Uterus (tissue), 3 donors: ENCODE measurements at regions not wholly inside any gene's neighbourhood (a gene's known extent, or its start where the extent isn't known, plus 50 kb on each side); places are given as distances from the start of the nearest gene placed in this dataset.

Source experiments
- DNase-seq, 2 donors: peaks; one replicate each; pipeline ENCODE4 v3.0.0-alpha.2; 2019 to 2020
- H3K27ac ChIP-seq, 2 donors: fragments of 200-600 bp; sonication (generic); 1 replicate in 1 of 2; 2 replicates in 1 of 2; pipeline ENCODE4 v1.5.1; 2016 to 2018
- H3K27me3 ChIP-seq, 2 donors: fragments of 200-600 bp; sonication (generic); one replicate each; pipeline ENCODE4 v1.5.1; 2018 to 2019; ENCODE audit warnings: control low read depth in 1 of 2
- H3K36me3 ChIP-seq, 2 donors: fragments of 200-600 bp; sonication (generic); one replicate each; pipeline ENCODE4 v1.5.1; 2019; ENCODE audit warnings: control low read depth in 1 of 2
- H3K4me1 ChIP-seq, 2 donors: fragments of 200-600 bp; sonication (generic); one replicate each; pipeline ENCODE4 v1.5.1; 2018 to 2019; ENCODE audit warnings: control low read depth in 1 of 2
- H3K4me3 ChIP-seq, 2 donors: fragments of 200-600 bp; sonication (generic); 1 replicate in 1 of 2; 2 replicates in 1 of 2; pipeline ENCODE4 v1.5.1; 2018 to 2019; ENCODE audit warnings: mild to moderate bottlenecking in 1 of 2
- H3K9me3 ChIP-seq, 2 donors: fragments of 200-600 bp; sonication (generic); one replicate each; pipeline ENCODE4 v1.5.1; 2019; ENCODE audit warnings: control low read depth in 1 of 2
- POLR2A ChIP-seq, 2 donors: fragments of 450-650 bp; IDR thresholded peaks; one replicate each; pipeline ENCODE4 v1.6.1; 2016; ENCODE audit warnings: antibody characterized with exemption in 2 of 2, mild to moderate bottlenecking in 1 of 2, moderate library complexity in 1 of 2
- intact Hi-C: fragments of 100-400 bp; cut with DNase I; formaldehyde crosslinking; loops from one replicate; pipeline ENCODE4 v1.15.1; 2023; ENCODE audit warnings: low total_unique reads
- TF ChIP-seq, protein P1 (sequence below), 4 experiments: fragments of 200-600 bp in 2 of 4; fragments of 450-650 bp in 2 of 4; sonication (generic) in 2 of 4; IDR thresholded peaks; one replicate each; pipeline ENCODE4 v1.5.1; 2016 to 2019; ENCODE audit warnings: antibody characterized with exemption in 4 of 4, mild to moderate bottlenecking in 2 of 4, moderate library complexity in 1 of 4
- donor health status: DM: yes; HTN: yes; CAD: no.

DNA sequence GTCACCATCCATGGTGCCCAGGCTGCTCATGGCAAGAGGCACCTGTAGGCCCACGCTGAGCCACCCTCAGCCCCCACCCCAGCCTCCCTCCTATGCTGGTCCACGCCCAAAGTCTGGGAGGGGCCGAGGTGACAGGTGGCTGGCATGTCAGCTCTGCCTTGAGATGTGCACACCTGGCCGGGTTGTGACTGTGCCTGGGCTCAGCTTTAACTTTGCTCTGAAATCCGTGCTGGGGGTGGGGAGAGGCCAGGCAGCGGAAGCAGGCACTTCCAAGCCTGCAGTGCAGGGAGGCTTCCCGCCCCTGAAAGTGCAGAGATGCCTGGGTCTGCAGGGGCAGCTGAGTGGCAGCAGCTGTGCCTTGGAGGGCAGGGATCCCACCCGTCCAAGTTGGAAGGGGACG is 1124.8 kb downstream of the SI start:
- Histone ChIP-seq H3K4me3 (no peak overlapping the region), H3K27me3 (no peaks in the 10 kb centered on the region), H3K4me1 (no peaks in the 10 kb centered on the region), H3K36me3 (no peaks in the 10 kb centered on the region), H3K27ac (no peak overlapping the region), H3K9me3 (no peaks in the 10 kb centered on the region)
- no peak for TF ChIP-seq POLR2A (IDR thresholded peaks at IDR 0.05)
- TF ChIP-seq, protein P1, sequence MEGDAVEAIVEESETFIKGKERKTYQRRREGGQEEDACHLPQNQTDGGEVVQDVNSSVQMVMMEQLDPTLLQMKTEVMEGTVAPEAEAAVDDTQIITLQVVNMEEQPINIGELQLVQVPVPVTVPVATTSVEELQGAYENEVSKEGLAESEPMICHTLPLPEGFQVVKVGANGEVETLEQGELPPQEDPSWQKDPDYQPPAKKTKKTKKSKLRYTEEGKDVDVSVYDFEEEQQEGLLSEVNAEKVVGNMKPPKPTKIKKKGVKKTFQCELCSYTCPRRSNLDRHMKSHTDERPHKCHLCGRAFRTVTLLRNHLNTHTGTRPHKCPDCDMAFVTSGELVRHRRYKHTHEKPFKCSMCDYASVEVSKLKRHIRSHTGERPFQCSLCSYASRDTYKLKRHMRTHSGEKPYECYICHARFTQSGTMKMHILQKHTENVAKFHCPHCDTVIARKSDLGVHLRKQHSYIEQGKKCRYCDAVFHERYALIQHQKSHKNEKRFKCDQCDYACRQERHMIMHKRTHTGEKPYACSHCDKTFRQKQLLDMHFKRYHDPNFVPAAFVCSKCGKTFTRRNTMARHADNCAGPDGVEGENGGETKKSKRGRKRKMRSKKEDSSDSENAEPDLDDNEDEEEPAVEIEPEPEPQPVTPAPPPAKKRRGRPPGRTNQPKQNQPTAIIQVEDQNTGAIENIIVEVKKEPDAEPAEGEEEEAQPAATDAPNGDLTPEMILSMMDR (IDR thresholded peaks at IDR 0.05) = no peak
- intact Hi-C loops = no loop called here
- no peak for DNase-seq

DNA sequence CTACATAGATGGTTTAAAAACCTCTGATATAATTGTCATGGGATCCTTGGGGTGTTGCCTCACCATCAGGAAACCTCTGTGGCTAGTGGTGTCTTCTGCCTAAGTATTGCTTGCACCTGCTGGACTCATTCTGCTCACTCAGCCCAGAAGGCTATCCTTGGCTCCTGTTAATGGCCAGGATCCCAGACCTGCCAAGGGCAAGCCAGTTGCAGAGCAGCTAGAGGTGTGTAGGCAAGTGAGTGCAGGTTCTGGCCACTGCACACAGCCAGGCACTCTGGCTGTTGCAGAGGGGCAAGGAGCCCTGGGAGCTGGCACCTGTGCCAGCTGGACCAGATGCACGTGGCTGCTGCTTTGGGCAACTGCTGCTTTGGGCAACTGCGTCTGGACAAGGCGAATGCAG is 1125.8 kb downstream of the SI start:
- Histone ChIP-seq H3K9me3 (no peaks in the 10 kb centered on the region), H3K4me1 (no peaks in the 10 kb centered on the region), H3K27me3 (no peaks in the 10 kb centered on the region), H3K4me3 (no peak overlapping the region), H3K36me3 (no peaks in the 10 kb centered on the region), H3K27ac (no peak overlapping the region)
- no peak for TF ChIP-seq POLR2A (IDR thresholded peaks at IDR 0.05)
- TF ChIP-seq, protein P1 (IDR thresholded peaks at IDR 0.05) = no peak
- intact Hi-C loops = no loop called here
- no peak for DNase-seq

DNA sequence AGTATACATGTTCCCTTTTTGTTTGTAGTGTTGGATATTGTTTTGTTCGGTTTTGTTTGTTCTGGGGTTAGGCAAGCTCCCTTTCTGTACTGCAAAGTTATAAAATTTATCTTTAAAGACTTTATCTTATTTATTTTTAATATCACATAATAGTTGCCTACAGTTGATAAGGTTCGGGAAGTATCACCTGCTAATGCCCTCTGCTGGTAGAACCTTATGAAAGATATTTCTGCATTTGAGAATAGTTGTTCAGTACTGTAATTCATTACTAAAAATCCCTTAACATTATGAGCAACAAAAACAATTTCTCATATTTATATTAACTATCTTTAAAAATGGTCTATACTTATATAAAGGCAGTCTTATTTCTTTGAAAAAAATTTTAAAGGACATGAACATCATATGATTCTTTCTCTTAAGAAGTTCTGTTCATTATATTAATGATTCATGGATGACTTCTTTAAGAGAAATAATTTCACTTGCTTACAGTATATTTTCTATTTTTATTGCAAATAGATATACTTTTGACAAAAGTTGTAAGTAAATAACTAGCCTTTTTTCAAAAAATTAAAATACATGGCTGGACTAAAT is 1126.8 kb downstream of the SI start:
- H3K36me3 ChIP-seq = no peaks in the 10 kb centered on the region
- TF ChIP-seq, protein P1 (IDR thresholded peaks at IDR 0.05) = no peak
- TF ChIP-seq POLR2A (IDR thresholded peaks at IDR 0.05) = no peak
- no peak overlapping the region for H3K4me3 ChIP-seq
- H3K9me3 ChIP-seq = no peaks in the 10 kb centered on the region
- no peak overlapping the region for H3K27ac ChIP-seq
- no peak for DNase-seq
- intact Hi-C loops = no loop called here
- no peaks in the 10 kb centered on the region for H3K4me1 ChIP-seq
- H3K27me3 ChIP-seq = no peaks in the 10 kb centered on the region

DNA sequence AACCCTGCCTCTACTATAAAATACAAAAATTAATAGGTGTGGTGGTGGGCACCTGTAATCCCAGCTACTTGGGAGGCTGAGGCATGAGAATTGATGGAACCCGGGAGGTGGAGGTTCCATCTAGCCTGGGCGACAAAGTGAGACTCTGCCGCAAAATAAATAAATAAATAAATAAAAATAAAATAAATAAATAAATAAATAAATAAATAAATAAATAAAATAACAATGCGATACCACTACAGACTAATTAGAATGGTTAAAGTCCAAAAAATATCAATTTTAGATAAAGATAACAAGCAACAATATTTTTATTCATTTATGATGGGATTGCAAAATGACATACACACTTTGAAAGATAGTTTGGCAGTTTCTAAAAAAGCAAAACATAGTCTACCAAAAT is 1131.5 kb downstream of the SI start:
- H3K36me3 ChIP-seq = no peaks in the 10 kb centered on the region
- H3K27me3 ChIP-seq = no peaks in the 10 kb centered on the region
- no peak overlapping the region for H3K27ac ChIP-seq
- H3K9me3 ChIP-seq = peaks cover 0 to 2% of the 10 kb centered on the region in 2 donors
- intact Hi-C loops = no loop called here
- no peak for TF ChIP-seq POLR2A (IDR thresholded peaks at IDR 0.05)
- TF ChIP-seq, protein P1 (IDR thresholded peaks at IDR 0.05) = no peak
- no peak for DNase-seq
- H3K4me1 ChIP-seq = no peaks in the 10 kb centered on the region
- H3K4me3 ChIP-seq = no peak overlapping the region

DNA sequence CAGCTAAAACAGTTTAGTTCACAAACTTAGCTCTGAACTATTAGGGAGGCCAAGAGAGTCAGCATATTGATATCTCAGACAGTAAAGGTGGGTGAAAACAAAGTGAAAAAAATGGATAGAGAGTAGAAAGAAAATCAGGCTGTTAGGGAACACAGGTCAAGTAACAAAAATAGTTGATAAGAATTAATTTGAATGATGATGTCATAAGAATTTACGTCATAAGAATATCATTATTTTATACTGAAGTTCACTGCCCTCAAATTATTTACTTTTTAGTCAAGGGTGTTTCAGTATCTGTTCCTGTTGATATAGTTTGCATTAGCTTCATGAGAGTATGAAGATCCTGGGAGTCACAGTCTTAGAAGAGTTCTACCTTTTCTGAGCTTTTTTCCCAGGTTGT is 1134.6 kb downstream of the SI start:
- TF ChIP-seq, protein P1 (IDR thresholded peaks at IDR 0.05) = no peak
- TF ChIP-seq POLR2A (IDR thresholded peaks at IDR 0.05) = no peak
- intact Hi-C loops = no loop called here
- peaks cover 0 to 2% of the 10 kb centered on the region in 2 donors for H3K9me3 ChIP-seq
- DNase-seq = no peak
- no peaks in the 10 kb centered on the region for H3K36me3 ChIP-seq
- no peaks in the 10 kb centered on the region for H3K27me3 ChIP-seq
- no peaks in the 10 kb centered on the region for H3K4me1 ChIP-seq
- no peak overlapping the region for H3K27ac ChIP-seq
- no peak overlapping the region for H3K4me3 ChIP-seq
